Stimulated activated CD8-positive, alpha-beta memory T cell treated with anti-CD3 and anti-CD28 coated beads, Interleukin-7, amount 100 ng/mL, for 24 hours (primary cell): ENCODE measurements at regions not wholly inside any gene's neighbourhood (a gene's known extent, or its start where the extent isn't known, plus 50 kb on each side); places are given as distances from the start of the nearest gene placed in this dataset.
"Not testable (repeated sequence)": the region's sequence is repeated elsewhere in the genome, so short reads cannot be mapped to it uniquely, and the experiment has no call there.

Source experiments
- DNase-seq: peaks from one replicate; pipeline ENCODE4 v3.0.0-alpha.2; 2020; ENCODE audit warnings: low read depth

DNA sequence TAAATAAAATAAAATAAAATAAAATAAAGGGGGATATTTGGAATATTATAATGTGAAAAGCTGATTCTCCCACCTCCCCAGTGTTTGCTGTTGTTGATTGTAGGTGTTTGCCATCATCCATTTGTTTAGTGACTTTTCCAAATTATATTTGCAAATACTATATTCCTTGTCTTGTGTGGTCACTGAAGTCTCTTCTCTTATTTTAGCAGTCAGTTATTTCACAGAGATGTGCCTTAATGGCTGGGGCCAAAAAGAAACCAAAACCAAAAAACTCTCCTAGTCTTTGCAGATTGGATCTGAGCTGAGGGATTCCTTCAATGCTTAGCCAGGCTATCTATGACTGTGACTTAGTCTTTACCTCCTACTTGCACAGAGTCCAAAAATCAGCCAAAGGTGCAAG is 70.9 kb upstream of the ZNF169 start:
- no peak for DNase-seq

- not testable (repeated sequence) for DNase-seq
Measured at GRCh38 chr9:94191706-94192105, 67.4 kb upstream of the ZNF169 start.

DNA sequence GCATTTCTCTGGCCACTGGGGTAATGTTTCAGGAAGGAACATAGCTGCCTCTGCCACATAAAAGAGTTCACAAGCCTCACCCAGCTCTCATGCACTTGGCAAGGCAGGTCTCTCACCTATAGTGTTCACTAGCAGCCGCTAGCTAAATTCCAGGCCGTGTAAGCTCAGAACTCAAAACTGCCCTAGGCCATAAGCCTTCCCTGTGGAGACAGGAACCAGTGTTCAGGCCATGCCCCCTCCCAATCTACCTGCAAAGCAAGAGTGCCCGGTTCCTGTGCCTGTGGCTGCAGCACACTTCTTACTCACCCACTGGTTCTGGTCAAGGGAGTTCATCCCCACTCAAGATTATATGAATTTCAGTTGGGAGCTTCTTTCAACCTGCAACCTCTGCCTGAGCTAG is 60.7 kb upstream of the ZNF169 start:
- no peak for DNase-seq

- no peak for DNase-seq
Measured at GRCh38 chr9:94199776-94200175, 59.3 kb upstream of the ZNF169 start.

GRCh38 chr9:94204174-94204573 is 54.9 kb upstream of the ZNF169 start:
- no peak for DNase-seq

GRCh38 chr9:94207781-94208180 is 51.3 kb upstream of the ZNF169 start:
- no peak for DNase-seq
